WI38 (cell line): ENCODE measurements at regions not wholly inside any gene's neighbourhood (a gene's known extent, or its start where the extent isn't known, plus 50 kb on each side); places are given as distances from the start of the nearest gene placed in this dataset.

Source experiments
- H3K4me3 ChIP-seq: 2 replicates; pipeline ENCODE4 v1.5.1; 2011; ENCODE audit warnings: low read depth, mild to moderate bottlenecking, control low read depth, low read length
- TF ChIP-seq, protein P1 (sequence below): IDR thresholded peaks from 2 replicates; pipeline ENCODE4 v1.5.1; 2012; ENCODE audit warnings: low read depth, mild to moderate bottlenecking, control low read depth, low read length

- H3K4me3 ChIP-seq: no peak overlapping the region
- TF ChIP-seq, protein P1, sequence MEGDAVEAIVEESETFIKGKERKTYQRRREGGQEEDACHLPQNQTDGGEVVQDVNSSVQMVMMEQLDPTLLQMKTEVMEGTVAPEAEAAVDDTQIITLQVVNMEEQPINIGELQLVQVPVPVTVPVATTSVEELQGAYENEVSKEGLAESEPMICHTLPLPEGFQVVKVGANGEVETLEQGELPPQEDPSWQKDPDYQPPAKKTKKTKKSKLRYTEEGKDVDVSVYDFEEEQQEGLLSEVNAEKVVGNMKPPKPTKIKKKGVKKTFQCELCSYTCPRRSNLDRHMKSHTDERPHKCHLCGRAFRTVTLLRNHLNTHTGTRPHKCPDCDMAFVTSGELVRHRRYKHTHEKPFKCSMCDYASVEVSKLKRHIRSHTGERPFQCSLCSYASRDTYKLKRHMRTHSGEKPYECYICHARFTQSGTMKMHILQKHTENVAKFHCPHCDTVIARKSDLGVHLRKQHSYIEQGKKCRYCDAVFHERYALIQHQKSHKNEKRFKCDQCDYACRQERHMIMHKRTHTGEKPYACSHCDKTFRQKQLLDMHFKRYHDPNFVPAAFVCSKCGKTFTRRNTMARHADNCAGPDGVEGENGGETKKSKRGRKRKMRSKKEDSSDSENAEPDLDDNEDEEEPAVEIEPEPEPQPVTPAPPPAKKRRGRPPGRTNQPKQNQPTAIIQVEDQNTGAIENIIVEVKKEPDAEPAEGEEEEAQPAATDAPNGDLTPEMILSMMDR: no peak
These were observed 290.3 kb upstream of the TLE3 start for GRCh38 chr15:70387993-70388392.

DNA sequence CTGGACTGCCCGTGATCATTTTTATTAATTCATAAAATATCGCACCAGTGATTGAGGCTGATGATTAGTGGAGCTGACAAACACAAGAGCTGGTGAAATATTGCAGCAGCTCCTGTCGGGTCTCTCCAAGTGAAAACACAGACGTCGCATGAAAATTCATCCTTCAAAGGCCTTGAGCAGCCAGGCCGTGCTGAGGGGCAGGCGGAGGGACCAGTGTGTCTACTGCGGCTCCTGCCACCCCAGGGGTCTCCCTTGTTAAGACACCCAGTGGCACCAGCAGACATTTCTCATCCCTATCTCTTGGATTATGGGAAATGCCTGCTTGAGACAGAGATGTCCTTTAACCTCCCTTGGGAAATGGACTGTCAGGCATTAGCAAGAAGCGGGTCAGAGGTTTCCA, 289.4 kb upstream of the TLE3 start:
- TF ChIP-seq, protein P1: no peak
- no peak overlapping the region for H3K4me3 ChIP-seq

- no peak overlapping the region for H3K4me3 ChIP-seq
- TF ChIP-seq, protein P1: no peak
These were observed 288.0 kb upstream of the TLE3 start for GRCh38 chr15:70385711-70386110.

DNA sequence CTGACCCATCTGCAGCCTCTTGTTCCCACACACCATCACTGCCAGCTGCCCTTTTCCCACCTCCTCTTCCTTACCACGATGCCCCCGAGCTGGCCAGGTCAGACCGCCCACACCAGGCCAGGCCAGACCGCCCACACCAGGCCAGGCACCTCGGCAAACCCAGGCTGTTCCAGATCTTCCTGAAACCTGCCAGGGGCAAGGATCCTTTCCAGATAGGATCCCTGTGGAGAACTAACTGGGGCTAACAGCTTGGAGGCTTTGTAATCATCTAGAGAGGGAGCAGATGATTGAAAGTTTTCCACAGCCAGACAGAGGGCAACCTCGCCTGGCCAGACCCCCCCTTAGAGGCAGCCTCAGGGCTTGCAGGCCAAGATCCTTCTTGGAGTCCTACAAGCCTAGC, 287.3 kb upstream of the TLE3 start:
- TF ChIP-seq, protein P1: no peak
- H3K4me3 ChIP-seq: no peak overlapping the region

DNA sequence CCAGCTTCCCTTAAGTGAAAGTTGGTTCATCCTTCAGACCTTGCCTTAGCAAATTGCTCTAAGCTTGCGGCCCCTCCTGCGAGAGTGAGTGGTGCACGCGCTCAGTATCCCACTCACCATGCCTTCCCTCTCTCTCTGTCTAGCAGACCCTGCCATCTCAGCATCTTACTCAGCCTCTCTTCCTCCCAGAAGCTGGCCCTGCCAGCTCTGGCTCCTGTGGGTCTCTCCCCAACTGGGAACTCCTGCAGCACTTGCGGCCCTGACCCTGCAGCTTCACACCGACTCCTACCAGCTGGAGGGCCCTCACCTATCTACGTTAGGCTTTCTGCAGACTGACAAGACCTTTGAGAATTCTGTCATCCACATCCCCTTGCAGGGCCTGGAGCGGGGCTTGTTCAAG, 286.1 kb upstream of the TLE3 start:
- H3K4me3 ChIP-seq: no peak overlapping the region
- TF ChIP-seq, protein P1: no peak

DNA sequence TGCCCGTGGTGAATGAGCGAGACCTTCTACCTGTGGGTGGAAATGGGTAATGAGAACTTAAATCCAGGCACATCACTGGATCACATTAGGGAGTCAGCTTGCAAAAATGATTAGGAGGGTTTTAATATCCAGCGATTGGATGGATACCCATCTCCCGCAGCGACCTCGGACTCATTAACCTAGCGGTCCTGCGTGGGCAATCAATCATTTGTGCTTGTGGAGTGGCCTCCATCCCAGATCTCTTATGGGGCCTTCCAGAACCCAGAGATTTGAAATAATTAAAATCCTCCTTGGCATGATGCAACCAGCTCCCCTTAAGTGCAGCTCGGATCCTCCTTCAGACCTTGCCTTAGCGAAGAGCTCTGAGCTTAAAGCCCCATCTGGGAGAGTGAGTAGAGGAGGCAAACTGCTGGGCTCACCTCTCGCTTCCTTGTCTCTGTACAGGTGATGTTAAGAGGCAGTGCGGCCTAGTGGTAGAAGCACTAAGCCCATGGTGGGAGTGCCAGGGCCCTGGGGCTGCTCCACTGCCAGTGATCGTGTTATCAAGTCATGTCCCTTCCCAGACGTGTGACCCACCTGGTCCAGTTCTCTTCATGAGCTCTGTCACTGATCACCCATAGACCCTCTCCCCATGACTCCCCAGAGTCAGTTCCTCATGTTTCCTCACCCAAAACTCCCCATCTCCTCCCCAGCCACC, 285.2 kb upstream of the TLE3 start:
- no peak overlapping the region for H3K4me3 ChIP-seq
- TF ChIP-seq, protein P1: no peak

DNA sequence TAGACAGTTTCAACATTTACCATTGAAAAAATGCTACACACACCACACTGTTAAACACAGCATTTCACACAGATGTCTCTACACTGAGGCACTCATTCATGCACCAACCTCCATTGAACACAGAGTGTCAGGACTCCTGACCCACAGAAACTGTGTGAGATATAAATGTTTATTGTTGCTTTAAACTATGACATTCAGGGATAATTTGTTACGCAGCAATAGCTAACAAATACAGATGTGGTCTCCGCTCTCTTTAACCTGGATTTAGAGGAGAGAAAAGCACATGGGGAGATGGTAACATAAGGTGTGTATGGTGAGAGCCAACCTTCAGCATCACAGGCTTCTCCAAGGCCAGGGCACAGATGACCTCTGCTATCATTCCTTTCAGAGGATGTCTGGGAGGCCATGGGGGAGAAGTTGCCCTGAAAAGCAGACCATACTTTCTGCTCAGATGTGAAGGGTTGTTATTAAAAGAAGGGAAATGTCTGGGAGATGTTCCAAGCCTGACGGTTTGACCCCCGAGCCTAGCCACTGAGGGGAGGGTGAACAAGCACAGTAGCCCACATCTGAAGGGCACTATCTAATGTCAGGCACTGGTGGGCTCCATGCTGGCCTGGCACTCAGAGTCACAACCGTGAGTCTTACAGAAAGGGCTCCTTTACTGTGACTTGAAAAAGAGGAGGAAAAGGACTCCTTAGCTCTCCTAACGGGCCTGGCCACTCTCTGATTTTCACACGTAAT, 284.5 kb upstream of the TLE3 start:
- H3K4me3 ChIP-seq: no peak overlapping the region
- TF ChIP-seq, protein P1: no peak
